A549 (cell line): ENCODE measurements at regions not wholly inside any gene's neighbourhood (a gene's known extent, or its start where the extent isn't known, plus 50 kb on each side); places are given as distances from the start of the nearest gene placed in this dataset.
"Not testable (repeated sequence)": the region's sequence is repeated elsewhere in the genome, so short reads cannot be mapped to it uniquely, and the experiment has no call there.

Experiments
- ATAC-seq, 2 experiments: fragments of 200-7000 bp in 1 of 2; fragments of >200 bp in 1 of 2; cut with Nextera tagmentation in 1 of 2; cut with Tn5 transposase in 1 of 2; 3 replicates each; pipeline versions ENCODE4 v1.8.0 to v1.9.1; 2018 to 2020; ENCODE audit warnings: mild to moderate bottlenecking in 1 of 2, moderate library complexity in 1 of 2
- CTCF ChIA-PET: fragments of 300-600 bp; sonication (Branson Sonifier 250); formaldehyde crosslinking; extraction: SDS; loops from one replicate; lab custom pipeline; 2021; ENCODE audit warnings: antibody characterized with exemption, inconsistent platforms; lab: Yijun Ruan, JAX
- POLR2A ChIA-PET: fragments of 350-600 bp; formaldehyde crosslinking; extraction: SDS; loops from one replicate; lab custom pipeline; 2021; ENCODE audit warnings: antibody characterized with exemption, inconsistent platforms; lab: Yijun Ruan, JAX
- DNase-seq, 2 experiments: peaks; one replicate each; pipeline versions ENCODE4 v3.0.0 to v3.0.0-alpha.2; 2011 to 2016; ENCODE audit warnings: low read depth in 1 of 2, low spot score in 1 of 2
- FAIRE-seq: peaks from 2 replicates; lab custom pipeline; 2011; peaks lifted over from hg19 to GRCh38; lab: Jason Lieb, UNC
- H3K27ac ChIP-seq, 2 experiments: fragments of >200 bp; sonication (Bioruptor Twin); formaldehyde crosslinking; 3 replicates each; pipeline ENCODE4 v1.5.1; 2016 to 2017
- H3K4me1 ChIP-seq: fragments of >200 bp; sonication (Bioruptor Twin); formaldehyde crosslinking; 3 replicates; pipeline ENCODE4 v1.6.1; 2016
- H3K4me2 ChIP-seq: fragments of >200 bp; sonication (Bioruptor Twin); formaldehyde crosslinking; 3 replicates; pipeline ENCODE4 v1.6.1; 2016
- H3K4me3 ChIP-seq: fragments of >200 bp; sonication (Bioruptor Twin); formaldehyde crosslinking; 3 replicates; pipeline ENCODE4 v1.5.1; 2016
- H3K9me3 ChIP-seq: fragments of >200 bp; sonication (Bioruptor Twin); formaldehyde crosslinking; 3 replicates; pipeline ENCODE4 v1.6.1; 2016
- CBX2 ChIP-seq: fragments of 200-600 bp; sonication (generic); IDR thresholded peaks from 2 replicates; pipeline ENCODE4 v1.6.1; 2016; ENCODE audit warnings: low read depth, mild to moderate bottlenecking, borderline replicate concordance
- CEBPB ChIP-seq, 2 experiments: fragments of >200 bp in 1 of 2; sonication (Bioruptor Twin) in 1 of 2; formaldehyde crosslinking in 1 of 2; IDR thresholded peaks; 2 replicates each; pipeline ENCODE4 v1.6.1; 2012 to 2016
- CHD4 ChIP-seq: fragments of 200-600 bp; sonication (generic); IDR thresholded peaks from 2 replicates; pipeline ENCODE4 v1.6.1; 2016; ENCODE audit warnings: antibody characterized with exemption, mild to moderate bottlenecking, borderline replicate concordance
- CTCF ChIP-seq: fragments of >200 bp; sonication (Bioruptor Twin); formaldehyde crosslinking; IDR thresholded peaks from 3 replicates; pipeline ENCODE4 v1.5.1; 2016
- EHF ChIP-seq: fragments of 250-450 bp; sonication (Bioruptor Pico); IDR thresholded peaks from 2 replicates; pipeline ENCODE4 v1.5.0; 2020; ENCODE audit warnings: mild to moderate bottlenecking
- FOSL2 ChIP-seq, 2 experiments: fragments of 450-650 bp in 1 of 2; fragments of >200 bp in 1 of 2; sonication (Bioruptor Twin) in 1 of 2; formaldehyde crosslinking; IDR thresholded peaks; 2 replicates each; pipeline versions ENCODE4 v1.5.0 to v1.6.1; 2016 to 2020; ENCODE audit warnings: mild to moderate bottlenecking in 1 of 2, moderate library complexity in 1 of 2
- FOXS1 ChIP-seq: fragments of 250-450 bp; sonication (Bioruptor Pico); IDR thresholded peaks from 2 replicates; pipeline ENCODE4 v1.5.0; 2020; ENCODE audit warnings: mild to moderate bottlenecking, moderate library complexity
- HES2 ChIP-seq: fragments of >200 bp; sonication (Bioruptor Twin); formaldehyde crosslinking; IDR thresholded peaks from 2 replicates; pipeline ENCODE4 v1.6.1; 2016
- JUNB ChIP-seq: fragments of >200 bp; sonication (Bioruptor Twin); formaldehyde crosslinking; IDR thresholded peaks from 2 replicates; pipeline ENCODE4 v1.6.1; 2016
- KDM1A ChIP-seq: fragments of 200-600 bp; sonication (generic); IDR thresholded peaks from 2 replicates; pipeline ENCODE4 v1.6.1; 2016; ENCODE audit warnings: low read depth, mild to moderate bottlenecking
- MAFK ChIP-seq: fragments of 450-650 bp; IDR thresholded peaks from 2 replicates; pipeline ENCODE4 v1.6.1; 2014; ENCODE audit not compliant: partially characterized antibody
- PHF8 ChIP-seq: fragments of 200-600 bp; sonication (generic); IDR thresholded peaks from 2 replicates; pipeline ENCODE4 v1.6.1; 2016; ENCODE audit warnings: low read depth, mild to moderate bottlenecking, antibody characterized with exemption, moderate library complexity, borderline replicate concordance
- POLR2A ChIP-seq: IDR thresholded peaks from 2 replicates; pipeline ENCODE4 v1.6.1; 2012; ENCODE audit warnings: mild to moderate bottlenecking, low read length
- USF2 ChIP-seq: fragments of 450-650 bp; IDR thresholded peaks from 2 replicates; pipeline ENCODE4 v1.6.1; 2014; ENCODE audit warnings: antibody characterized with exemption
- ZFP36 ChIP-seq: fragments of 450-650 bp; IDR thresholded peaks from 2 replicates; pipeline ENCODE4 v1.6.1; 2014; ENCODE audit warnings: borderline replicate concordance; ENCODE audit not compliant: partially characterized antibody
- WGBS: methylation state at CpG from one replicate; pipeline ENCODE4 v1.1.6; 2017; ENCODE audit errors: missing lambda C conversion rate; 5-methylcytosine and 5-hydroxymethylcytosine counted together

- Histone ChIP-seq H3K9me3 (no peaks in the 10 kb centered on the region), H3K4me3 (no peak overlapping the region), H3K27ac (no peak overlapping the region), H3K4me1 (peaks cover 10% of the 10 kb centered on the region), H3K4me2 (no peak overlapping the region)
- ChIA-PET POLR2A (no interaction called here), CTCF (no interaction called here)
- DNase-seq = no peak
- no peak for FAIRE-seq
- no peak for ATAC-seq
- TF ChIP-seq PHF8 (no peak), FOSL2 (IDR thresholded peaks at IDR 0.05) (no peak), FOSL2 (CRISPR knock-in tag; IDR thresholded peaks at IDR 0.05) (no peak), EHF (CRISPR knock-in tag) (no peak), CBX2 (no peak), POLR2A (no peak), CHD4 (no peak), MAFK (no peak), ZFP36 (no peak), HES2 (no peak), USF2 (no peak), JUNB (no peak)
- 61% methylated on average over 3 of the region's 3 CpGs for whole genome bisulfite sequencing
These were observed 59.8 kb upstream of the C1orf53 start for GRCh38 chr1:197842646-197843045.

DNA sequence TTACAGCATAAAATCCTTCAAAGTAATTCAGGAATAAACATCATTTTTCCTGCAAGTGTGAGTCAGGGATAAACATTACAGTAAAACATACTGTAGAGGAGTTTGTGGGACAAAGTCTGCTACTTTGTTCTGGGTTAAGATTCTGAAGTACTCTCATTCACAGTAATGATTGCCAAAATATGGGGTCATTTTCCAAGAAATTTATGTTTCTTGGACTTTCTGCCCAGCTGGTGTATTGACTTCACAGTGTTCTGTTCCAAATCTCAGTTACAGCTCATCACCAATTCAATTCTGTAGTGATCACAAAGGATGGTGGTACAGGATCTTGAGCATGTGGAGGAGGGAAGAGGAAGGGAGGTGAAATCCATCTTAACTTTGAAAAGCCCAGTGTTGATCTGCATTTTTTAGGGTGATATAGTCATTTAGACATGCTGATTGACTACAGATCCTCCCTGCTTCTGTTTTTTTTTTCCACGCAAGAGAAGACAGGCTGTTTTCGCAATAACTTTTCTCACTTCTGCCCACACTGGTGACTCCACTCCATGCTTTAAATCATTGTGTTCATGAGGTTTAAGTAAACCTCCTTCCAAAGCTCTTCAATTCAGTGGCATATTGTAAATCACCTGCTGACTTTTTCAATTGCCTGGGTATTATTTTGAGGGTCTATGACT lies 60.4 kb upstream of the C1orf53 start:
- CTCF ChIA-PET = no interaction called here
- FAIRE-seq (no peak), ATAC-seq (no peak), DNase-seq (no peak)
- 77% methylated on average over 2 of the region's 2 CpGs for WGBS
- H3K27ac ChIP-seq = no peak overlapping the region
- no peak overlapping the region for H3K4me2 ChIP-seq
- H3K9me3 ChIP-seq = no peaks in the 10 kb centered on the region
- POLR2A ChIA-PET = no interaction called here
- TF ChIP-seq FOXS1 (CRISPR knock-in tag) = no peak
- no peak for TF ChIP-seq CHD4
- TF ChIP-seq CEBPB (IDR thresholded peaks at IDR 0.05) = peak; percentile 19 to 44; a peak in 1 of 4 replicates
- no peak overlapping the region for H3K4me3 ChIP-seq
- peaks cover 10% of the 10 kb centered on the region for H3K4me1 ChIP-seq

DNA sequence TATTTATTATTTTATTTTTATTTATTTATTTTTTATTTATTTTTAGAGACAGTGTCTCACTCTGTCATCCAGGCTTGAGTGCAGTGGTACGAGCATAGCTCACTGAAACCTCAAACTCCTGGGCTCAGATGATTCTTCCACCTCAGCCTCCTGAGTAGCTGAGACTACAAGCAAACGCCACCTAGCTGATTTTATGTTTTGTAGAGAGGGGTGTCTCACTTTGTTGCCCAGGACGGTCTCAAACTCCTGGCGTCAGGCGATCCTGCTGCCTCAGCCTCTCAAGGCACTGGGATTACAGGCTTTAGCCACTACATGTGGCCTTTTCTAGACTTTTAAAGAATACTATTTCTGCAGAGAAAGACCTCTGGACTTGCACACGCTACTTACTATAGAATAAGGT lies 61.3 kb upstream of the C1orf53 start:
- POLR2A ChIA-PET = no interaction called here
- TF ChIP-seq CTCF (peak; percentile 9; the same call in 1 of the 3 replicates), KDM1A (no peak)
- TF ChIP-seq, all 56 proteins: peak for 1
- no peak for DNase-seq
- WGBS = 76% methylated on average over 6 of the region's 6 CpGs
- H3K4me2 ChIP-seq = no peak overlapping the region
- no peak overlapping the region for H3K27ac ChIP-seq
- no peaks in the 10 kb centered on the region for H3K9me3 ChIP-seq
- ATAC-seq = peak in 1 of 2 experiments; percentile 35; a peak in 1 of 6 replicates
- CTCF ChIA-PET = interaction anchor here (1.5 kb wide), 1 partner anchor 564 kb away, joined by 3 read pairs; no protein-coding TSS in a partner anchor
- no peak for FAIRE-seq
- H3K4me3 ChIP-seq = no peak overlapping the region
- peaks cover 10% of the 10 kb centered on the region for H3K4me1 ChIP-seq

- FAIRE-seq, POLR2A ChIA-PET, H3K27ac ChIP-seq, H3K4me3 ChIP-seq, ATAC-seq, H3K9me3 ChIP-seq, DNase-seq, H3K4me2 ChIP-seq: not testable (repeated sequence)
- peaks cover 10% of the 10 kb centered on the region for H3K4me1 ChIP-seq
- WGBS = 97% methylated on average over 3 of the region's 3 CpGs
- CTCF ChIA-PET = interaction anchor here (0.7 to 1.5 kb wide), 3 partner anchors 27 to 1982 kb away, joined by 3 to 4 read pairs (median 3); no protein-coding TSS in a partner anchor
These were observed 62.6 kb upstream of the C1orf53 start for GRCh38 chr1:197839786-197840185.
